Stimulated activated CD4-positive, alpha-beta T cell treated with anti-CD3 and anti-CD28 coated beads, TNF-alpha, amount 100 ng/mL, for 1 hour (primary cell): ENCODE measurements at regions not wholly inside any gene's neighbourhood (a gene's known extent, or its start where the extent isn't known, plus 50 kb on each side); places are given as distances from the start of the nearest gene placed in this dataset.
"Not testable (repeated sequence)": the region's sequence is repeated elsewhere in the genome, so short reads cannot be mapped to it uniquely, and the experiment has no call there.

ENCODE experiments used
- DNase-seq, 3 donors: peaks; one replicate each; pipeline ENCODE4 v3.0.0-alpha.2; 2020; ENCODE audit warnings: low read depth in 3 of 3, low spot score in 1 of 3

GRCh38 chr5:152056931-152057330 lies 132.3 kb upstream of the GLRA1 start:
- DNase-seq = no peak

GRCh38 chr5:152052470-152052869 lies 127.8 kb upstream of the GLRA1 start:
- no peak for DNase-seq

GRCh38 chr5:152051499-152052454 lies 127.1 kb upstream of the GLRA1 start:
- no peak for DNase-seq

GRCh38 chr5:152046361-152046760 lies 121.7 kb upstream of the GLRA1 start:
- no peak for DNase-seq

GRCh38 chr5:152038856-152039255 lies 114.2 kb upstream of the GLRA1 start:
- not testable (repeated sequence) for DNase-seq

DNA sequence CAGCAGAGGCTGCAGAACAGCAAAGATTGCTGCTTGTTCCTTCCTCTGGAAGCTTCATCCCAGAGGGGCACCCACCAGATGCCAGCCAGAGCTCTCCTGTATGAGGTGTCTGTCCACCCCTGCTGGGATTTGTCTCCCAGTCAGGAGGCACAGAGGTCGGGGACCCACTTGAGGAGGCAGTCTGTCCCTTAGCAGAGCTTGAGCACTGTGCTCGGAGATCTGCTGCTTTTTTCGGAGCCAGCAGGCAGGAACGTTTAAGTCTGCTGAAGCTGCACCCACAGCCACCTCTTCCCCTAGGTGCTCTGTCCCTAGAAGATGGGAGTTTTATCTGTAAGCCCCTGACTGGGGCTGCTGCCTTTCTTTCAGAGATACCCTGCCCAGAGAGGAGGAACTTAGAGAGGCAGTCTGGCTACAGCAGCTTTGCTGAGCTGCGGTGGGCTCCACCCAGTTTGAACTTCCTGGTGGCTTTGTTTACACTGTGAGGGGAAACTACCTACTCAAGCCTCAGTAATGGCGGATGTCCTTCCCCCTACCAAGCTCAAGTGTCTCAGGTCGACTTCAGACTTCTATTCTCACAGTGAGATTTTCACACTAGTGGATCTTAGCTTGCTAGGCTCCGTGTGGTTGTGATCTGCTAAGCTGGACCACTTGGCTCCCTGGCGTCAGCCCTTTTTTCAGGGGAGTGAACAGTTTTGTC lies 101.8 kb upstream of the GLRA1 start:
- peak in 1 of 3 donors; percentile 28 for DNase-seq

DNA sequence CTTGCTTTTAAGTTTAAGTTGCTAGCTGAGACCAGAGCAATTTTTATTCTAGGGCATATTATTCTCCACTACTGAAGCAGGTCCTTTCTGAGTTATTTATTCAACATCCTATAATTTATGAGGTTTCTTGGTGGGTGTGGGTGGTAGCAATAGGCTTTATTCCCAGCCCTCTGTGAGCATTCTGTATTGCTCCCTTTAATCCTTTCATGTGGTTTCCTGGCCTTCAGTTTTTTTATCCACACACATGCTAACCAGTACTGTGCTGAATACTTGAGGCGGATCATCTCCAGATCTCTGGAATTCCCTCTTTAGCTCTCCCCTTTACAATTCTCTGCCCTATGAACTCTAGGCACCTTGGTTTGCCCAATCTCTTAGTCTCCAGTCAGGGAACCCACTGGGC lies 91.8 kb upstream of the GLRA1 start:
- DNase-seq = no peak

GRCh38 chr5:152007653-152008335 lies 83.1 kb upstream of the GLRA1 start:
- no peak for DNase-seq

DNA sequence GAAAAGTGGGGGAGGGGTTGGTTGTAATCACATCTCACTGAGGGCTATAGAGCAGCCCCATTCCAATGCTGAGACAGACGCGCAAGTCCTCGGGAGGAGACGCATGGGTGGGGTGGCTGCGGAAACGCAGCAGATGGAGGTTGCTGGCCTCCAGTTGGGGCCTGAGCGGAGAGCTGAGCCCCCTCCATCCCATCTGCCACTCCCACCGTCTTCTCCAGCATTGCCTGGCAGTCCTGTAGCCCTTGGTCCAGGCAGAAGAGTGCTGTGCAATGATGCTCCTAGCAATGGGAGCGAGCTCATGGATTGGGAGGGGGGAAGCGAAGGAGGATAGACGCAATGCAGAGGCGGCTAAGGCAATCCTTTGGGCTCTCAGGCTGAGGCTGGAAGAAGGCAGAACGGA lies 79.4 kb upstream of the GLRA1 start:
- DNase-seq = no peak
